Astrocyte (in vitro differentiated cells and primary cell): ENCODE measurements at regions not wholly inside any gene's neighbourhood (a gene's known extent, or its start where the extent isn't known, plus 50 kb on each side); places are given as distances from the start of the nearest gene placed in this dataset.

Experiments used
- DNase-seq: peaks from one replicate; pipeline ENCODE4 v3.0.0-alpha.2; 2010; ENCODE audit warnings: low read depth
- FAIRE-seq: peaks from 2 replicates; lab custom pipeline; 2011; peaks lifted over from hg19 to GRCh38; lab: Jason Lieb, UNC
- H2AFZ ChIP-seq: 2 replicates; pipeline ENCODE4 v1.6.0; 2012; ENCODE audit warnings: low read depth, low read length, inconsistent platforms
- H3K27ac ChIP-seq: 2 replicates; pipeline ENCODE4 v1.5.1; 2011; ENCODE audit warnings: low read depth, low read length, inconsistent platforms
- H3K27me3 ChIP-seq: 2 replicates; pipeline ENCODE4 v1.6.0; 2011; ENCODE audit warnings: low read length, inconsistent platforms; ENCODE audit not compliant: insufficient read depth
- H3K36me3 ChIP-seq: 2 replicates; pipeline ENCODE4 v1.5.1; 2011; ENCODE audit warnings: low read length, inconsistent platforms; ENCODE audit not compliant: insufficient read depth
- H3K4me1 ChIP-seq: 2 replicates; pipeline ENCODE4 v1.5.1; 2011; ENCODE audit warnings: low read length, inconsistent platforms; ENCODE audit not compliant: insufficient read depth
- H3K4me2 ChIP-seq: 2 replicates; pipeline ENCODE4 v1.6.0; 2012; ENCODE audit warnings: low read length, inconsistent platforms
- H3K4me3 ChIP-seq: 2 replicates; pipeline ENCODE4 v1.5.1; 2011; ENCODE audit warnings: low read depth, mild to moderate bottlenecking, low read length, inconsistent platforms; ENCODE audit not compliant: insufficient read depth
- H3K79me2 ChIP-seq: 2 replicates; pipeline ENCODE4 v1.6.0; 2012; ENCODE audit warnings: mild to moderate bottlenecking, low read length, inconsistent platforms; ENCODE audit not compliant: insufficient read depth
- H3K9ac ChIP-seq: 2 replicates; pipeline ENCODE4 v1.6.0; 2012; ENCODE audit warnings: mild to moderate bottlenecking, low read length, inconsistent platforms
- H3K9me3 ChIP-seq: 2 replicates; pipeline ENCODE4 v1.5.1; 2012; ENCODE audit warnings: low read depth, mild to moderate bottlenecking, low read length, inconsistent platforms; ENCODE audit not compliant: insufficient read depth
- H4K20me1 ChIP-seq: 2 replicates; pipeline ENCODE4 v1.6.0; 2012; ENCODE audit warnings: low read length, inconsistent platforms; ENCODE audit not compliant: insufficient read depth
- H3K27ac Mint-ChIP-seq: one replicate; pipeline ENCODE4 v1.8.0; 2021; ENCODE audit warnings: mild to moderate bottlenecking, mixed read lengths; ENCODE audit not compliant: unreplicated experiment
- H3K27me3 Mint-ChIP-seq: one replicate; pipeline ENCODE4 v1.8.0; 2021; ENCODE audit warnings: low read depth, mixed read lengths; ENCODE audit not compliant: unreplicated experiment
- H3K36me3 Mint-ChIP-seq: one replicate; pipeline ENCODE4 v1.8.0; 2021; ENCODE audit warnings: low read depth, mixed read lengths; ENCODE audit not compliant: unreplicated experiment
- H3K4me1 Mint-ChIP-seq: one replicate; pipeline ENCODE4 v1.8.0; 2021; ENCODE audit warnings: low read depth, mixed read lengths; ENCODE audit not compliant: unreplicated experiment
- H3K4me3 Mint-ChIP-seq: one replicate; pipeline ENCODE4 v1.8.0; 2021; ENCODE audit warnings: mild to moderate bottlenecking, moderate library complexity, mixed read lengths; ENCODE audit not compliant: unreplicated experiment
- H3K9me3 Mint-ChIP-seq: one replicate; pipeline ENCODE4 v1.8.0; 2021; ENCODE audit warnings: mild to moderate bottlenecking, mixed read lengths; ENCODE audit not compliant: unreplicated experiment
- CTCF ChIP-seq: IDR thresholded peaks from 2 replicates; pipeline ENCODE4 v1.5.1; 2011; ENCODE audit warnings: low read depth, mild to moderate bottlenecking, inconsistent platforms, low read length, moderate library complexity; ENCODE audit not compliant: insufficient read depth
- EZH2 ChIP-seq: IDR thresholded peaks from 2 replicates; pipeline ENCODE4 v1.6.1; 2012; ENCODE audit warnings: mild to moderate bottlenecking, low read length, inconsistent platforms; ENCODE audit not compliant: insufficient read depth

GRCh38 chr4:8685831-8686230 lies 93.3 kb downstream of the CPZ start:
- no peak for DNase-seq
- Mint-ChIP-seq H3K4me1 (no peaks in the 10 kb centered on the region), H3K36me3 (no peaks in the 10 kb centered on the region), H3K4me3 (no peak overlapping the region), H3K27me3 (peaks cover 89% of the 10 kb centered on the region), H3K27ac (no peak overlapping the region), H3K9me3 (no peaks in the 10 kb centered on the region)
- H3K79me2 ChIP-seq, result no peaks in the 10 kb centered on the region
- H3K4me3 ChIP-seq, result no peak overlapping the region
- TF ChIP-seq EZH2 (no peak), CTCF (no peak)
- no peaks in the 10 kb centered on the region for H3K27me3 ChIP-seq
- no peak overlapping the region for H3K9ac ChIP-seq
- no peak overlapping the region for H3K4me2 ChIP-seq
- no peak overlapping the region for H3K27ac ChIP-seq
- no peaks in the 10 kb centered on the region for H3K36me3 ChIP-seq
- no peak overlapping the region for H2AFZ ChIP-seq
- H3K4me1 ChIP-seq, result no peaks in the 10 kb centered on the region
- no peaks in the 10 kb centered on the region for H3K9me3 ChIP-seq
- no peaks in the 10 kb centered on the region for H4K20me1 ChIP-seq
- FAIRE-seq, result no peak

GRCh38 chr4:8683462-8683861 lies 90.9 kb downstream of the CPZ start:
- H3K79me2 ChIP-seq, result no peaks in the 10 kb centered on the region
- Mint-ChIP-seq H3K9me3 (no peaks in the 10 kb centered on the region), H3K4me1 (no peaks in the 10 kb centered on the region), H3K36me3 (no peaks in the 10 kb centered on the region), H3K4me3 (no peak overlapping the region), H3K27ac (no peak overlapping the region), H3K27me3 (peaks cover 88% of the 10 kb centered on the region)
- H3K27me3 ChIP-seq, result no peaks in the 10 kb centered on the region
- no peak overlapping the region for H3K4me2 ChIP-seq
- H3K27ac ChIP-seq, result no peak overlapping the region
- no peak overlapping the region for H3K9ac ChIP-seq
- no peak for FAIRE-seq
- H2AFZ ChIP-seq, result no peak overlapping the region
- no peaks in the 10 kb centered on the region for H4K20me1 ChIP-seq
- H3K9me3 ChIP-seq, result no peaks in the 10 kb centered on the region
- no peaks in the 10 kb centered on the region for H3K4me1 ChIP-seq
- no peak for DNase-seq
- no peak for TF ChIP-seq EZH2
- no peak for TF ChIP-seq CTCF
- no peaks in the 10 kb centered on the region for H3K36me3 ChIP-seq
- no peak overlapping the region for H3K4me3 ChIP-seq

GRCh38 chr4:8682725-8683124 lies 90.2 kb downstream of the CPZ start:
- no peaks in the 10 kb centered on the region for H3K9me3 ChIP-seq
- Mint-ChIP-seq H3K27ac (no peak overlapping the region), H3K9me3 (no peaks in the 10 kb centered on the region), H3K36me3 (no peaks in the 10 kb centered on the region), H3K4me3 (no peak overlapping the region), H3K27me3 (peaks cover 86% of the 10 kb centered on the region), H3K4me1 (no peaks in the 10 kb centered on the region)
- H3K27me3 ChIP-seq, result no peaks in the 10 kb centered on the region
- no peak overlapping the region for H3K4me3 ChIP-seq
- no peaks in the 10 kb centered on the region for H4K20me1 ChIP-seq
- no peak for TF ChIP-seq CTCF
- TF ChIP-seq EZH2, result no peak
- DNase-seq (no peak), FAIRE-seq (no peak)
- H3K4me2 ChIP-seq, result no peak overlapping the region
- H3K36me3 ChIP-seq, result no peaks in the 10 kb centered on the region
- no peaks in the 10 kb centered on the region for H3K4me1 ChIP-seq
- no peak overlapping the region for H3K27ac ChIP-seq
- H3K79me2 ChIP-seq, result no peaks in the 10 kb centered on the region
- H2AFZ ChIP-seq, result no peak overlapping the region
- no peak overlapping the region for H3K9ac ChIP-seq
